H9 (cell line): ENCODE measurements at regions not wholly inside any gene's neighbourhood (a gene's known extent, or its start where the extent isn't known, plus 50 kb on each side); places are given as distances from the start of the nearest gene placed in this dataset.

ENCODE experiments used
- DNase-seq: peaks from one replicate; pipeline ENCODE4 v3.0.0-alpha.2; 2017
- H2AFZ ChIP-seq: one replicate; pipeline ENCODE4 v1.6.1; 2013; ENCODE audit warnings: mild to moderate bottlenecking, low read length, control low read depth, moderate library complexity
- H2AK5ac ChIP-seq: 2 replicates; pipeline ENCODE4 v1.6.1; 2013; ENCODE audit warnings: low read length, control low read depth, mixed read lengths; ENCODE audit not compliant: insufficient read length
- H2BK120ac ChIP-seq: one replicate; pipeline ENCODE4 v1.6.1; 2013; ENCODE audit warnings: low read depth, mild to moderate bottlenecking, low read length, control low read depth, inconsistent platforms; ENCODE audit not compliant: poor library complexity, severe bottlenecking
- H2BK12ac ChIP-seq: 2 replicates; pipeline ENCODE4 v1.6.1; 2013; ENCODE audit warnings: low read length, control low read depth, mixed read lengths, low read depth; ENCODE audit not compliant: insufficient read length
- H2BK15ac ChIP-seq: 2 replicates; pipeline ENCODE4 v1.6.1; 2013; ENCODE audit warnings: low read depth, low read length, control low read depth
- H2BK20ac ChIP-seq: one replicate; pipeline ENCODE4 v1.6.1; 2013; ENCODE audit warnings: low read depth, mild to moderate bottlenecking, low read length, control low read depth, inconsistent platforms; ENCODE audit not compliant: poor library complexity, severe bottlenecking
- H2BK5ac ChIP-seq: 2 replicates; pipeline ENCODE4 v1.6.1; 2013; ENCODE audit warnings: low read length, control low read depth, mixed read lengths; ENCODE audit not compliant: insufficient read length
- H3K14ac ChIP-seq: 2 replicates; pipeline ENCODE4 v1.6.1; 2013; ENCODE audit warnings: low read length, control low read depth; ENCODE audit not compliant: insufficient read depth
- H3K18ac ChIP-seq: 2 replicates; pipeline ENCODE4 v1.6.1; 2013; ENCODE audit warnings: low read depth, mild to moderate bottlenecking, mixed read lengths, low read length, control low read depth; ENCODE audit not compliant: insufficient read length
- H3K23ac ChIP-seq: 2 replicates; pipeline ENCODE4 v1.6.1; 2013; ENCODE audit warnings: low read length, control low read depth, mixed read lengths, low read depth; ENCODE audit not compliant: insufficient read length
- H3K23me2 ChIP-seq: 2 replicates; pipeline ENCODE4 v1.6.1; 2013; ENCODE audit warnings: low read depth, mild to moderate bottlenecking, mixed read lengths, low read length, control low read depth; ENCODE audit not compliant: insufficient read length, poor library complexity, severe bottlenecking
- H3K27ac ChIP-seq: 2 replicates; pipeline ENCODE4 v1.5.1; 2013; ENCODE audit warnings: low read length, control low read depth, mixed read lengths, low read depth; ENCODE audit not compliant: insufficient read length
- H3K27me3 ChIP-seq: 2 replicates; pipeline ENCODE4 v1.6.1; 2013; ENCODE audit warnings: low read length, control low read depth, inconsistent platforms; ENCODE audit not compliant: insufficient read depth
- H3K4ac ChIP-seq: 2 replicates; pipeline ENCODE4 v1.6.1; 2013; ENCODE audit warnings: low read depth, mild to moderate bottlenecking, control low read depth, inconsistent platforms, low read length, moderate library complexity
- H3K4me1 ChIP-seq: 2 replicates; pipeline ENCODE4 v1.6.1; 2013; ENCODE audit warnings: low read length, control low read depth, inconsistent platforms; ENCODE audit not compliant: insufficient read depth
- H3K4me2 ChIP-seq: 2 replicates; pipeline ENCODE4 v1.6.1; 2013; ENCODE audit warnings: low read length, control low read depth, mixed read lengths; ENCODE audit not compliant: insufficient read length, insufficient read depth
- H3K56ac ChIP-seq: 2 replicates; pipeline ENCODE4 v1.6.1; 2013; ENCODE audit warnings: low read depth, mild to moderate bottlenecking, mixed read lengths, low read length, control low read depth; ENCODE audit not compliant: insufficient read length
- H3K79me1 ChIP-seq: 2 replicates; pipeline ENCODE4 v1.6.1; 2013; ENCODE audit warnings: low read depth, mild to moderate bottlenecking, moderate library complexity, low read length, control low read depth, inconsistent platforms; ENCODE audit not compliant: insufficient read depth, poor library complexity, severe bottlenecking
- H3K79me2 ChIP-seq: 2 replicates; pipeline ENCODE4 v1.6.1; 2013; ENCODE audit warnings: low read length, control low read depth, inconsistent platforms; ENCODE audit not compliant: insufficient read depth
- H3K9ac ChIP-seq: 2 replicates; pipeline ENCODE4 v1.6.1; 2013; ENCODE audit warnings: low read length, control low read depth, mixed read lengths; ENCODE audit not compliant: insufficient read length; ENCODE audit errors: extremely low read depth
- H3K9me3 ChIP-seq: one replicate; pipeline ENCODE4 v1.6.1; 2013; ENCODE audit warnings: low read depth, low read length, inconsistent platforms; ENCODE audit not compliant: control insufficient read depth
- H3T11ph ChIP-seq: one replicate; pipeline ENCODE4 v1.6.1; 2013; ENCODE audit warnings: mild to moderate bottlenecking, low read length, control low read depth, inconsistent platforms
- H4K20me1 ChIP-seq: one replicate; pipeline ENCODE4 v1.6.1; 2013; ENCODE audit not compliant: control insufficient read depth, insufficient read length, insufficient read depth
- H4K5ac ChIP-seq: 2 replicates; pipeline ENCODE4 v1.6.1; 2013; ENCODE audit warnings: low read depth, mild to moderate bottlenecking, mixed read lengths, low read length, control low read depth; ENCODE audit not compliant: insufficient read length
- H4K8ac ChIP-seq: replicated peaks from 2 replicates; pipeline ENCODE4 v1.6.1; 2013; ENCODE audit warnings: low read length, control low read depth, mixed read lengths, low read depth; ENCODE audit not compliant: insufficient read length
- H4K91ac ChIP-seq: 2 replicates; pipeline ENCODE4 v1.6.1; 2013; ENCODE audit warnings: low read depth, mild to moderate bottlenecking, moderate library complexity, mixed read lengths, low read length, control low read depth; ENCODE audit not compliant: insufficient read length
- H3K27ac Mint-ChIP-seq, 3 experiments: 2 replicates in 2 of 3; 3 replicates in 1 of 3; pipeline ENCODE4 v1.8.0; 2020 to 2021; ENCODE audit warnings: mixed read lengths in 3 of 3, mild to moderate bottlenecking in 1 of 3, moderate library complexity in 1 of 3
- H3K27me3 Mint-ChIP-seq: 2 replicates; pipeline ENCODE4 v1.8.0; 2021; ENCODE audit warnings: low read depth, mild to moderate bottlenecking, moderate library complexity, mixed read lengths
- H3K36me3 Mint-ChIP-seq, 3 experiments: 2 replicates in 2 of 3; 3 replicates in 1 of 3; pipeline ENCODE4 v1.8.0; 2020 to 2021; ENCODE audit warnings: low read depth in 3 of 3, mixed read lengths in 3 of 3; ENCODE audit not compliant: insufficient read depth in 1 of 3
- H3K4me1 Mint-ChIP-seq, 2 experiments: 2 replicates each; pipeline ENCODE4 v1.8.0; 2020; ENCODE audit warnings: mixed read lengths in 2 of 2
- H3K4me3 Mint-ChIP-seq, 2 experiments: 2 replicates in 1 of 2; 3 replicates in 1 of 2; pipeline ENCODE4 v1.8.0; 2020 to 2021; ENCODE audit warnings: mild to moderate bottlenecking in 2 of 2, mixed read lengths in 2 of 2, moderate library complexity in 1 of 2
- H3K9me3 Mint-ChIP-seq, 2 experiments: 2 replicates in 1 of 2; 3 replicates in 1 of 2; pipeline ENCODE4 v1.8.0; 2020; ENCODE audit warnings: mild to moderate bottlenecking in 2 of 2, mixed read lengths in 2 of 2, moderate library complexity in 1 of 2
- CTCF ChIP-seq: fragments of 200-600 bp; sonication (generic); conservative IDR thresholded peaks from 3 replicates; pipeline ENCODE4 v1.8.0; 2021; ENCODE audit warnings: antibody characterized with exemption, mild to moderate bottlenecking
- WGBS: extraction: QIAGEN DNeasy Blood & Tissue Kit; methylation state at CpG from one replicate; pipeline ENCODE4 v1.1.7; 2013; ENCODE audit warnings: missing lambda C conversion rate, low lambda C conversion rate, mixed read lengths; ENCODE audit not compliant: insufficient read length; ENCODE audit errors: extremely low coverage; 5-methylcytosine and 5-hydroxymethylcytosine counted together

GRCh38 chr3:181969925-181970324 lies 258.2 kb downstream of the SOX2 start:
- Histone ChIP-seq H3K4ac (no peak overlapping the region), H3K9me3 (no peaks in the 10 kb centered on the region), H3K23me2 (no peaks in the 10 kb centered on the region), H4K5ac (no peak overlapping the region), H3K9ac (no peak overlapping the region), H3K14ac (no peak overlapping the region), H2BK15ac (no peak overlapping the region), H3K23ac (no peak overlapping the region), H2BK20ac (no peak overlapping the region), H2AFZ (no peak overlapping the region), H3K4me1 (peaks cover 2% of the 10 kb centered on the region; the same call in 1 of the 2 replicates), H4K8ac (no peak overlapping the region), H4K20me1 (no peaks in the 10 kb centered on the region), H3K79me1 (no peaks in the 10 kb centered on the region), H3K79me2 (no peaks in the 10 kb centered on the region), H4K91ac (no peak overlapping the region), H3K56ac (no peak overlapping the region), H3K27ac (no peak overlapping the region), H3T11ph (no peak overlapping the region), H2BK5ac (no peak overlapping the region), H3K4me2 (no peak overlapping the region), H2AK5ac (no peak overlapping the region), H3K18ac (no peak overlapping the region), H2BK12ac (no peak overlapping the region), H3K27me3 (no peaks in the 10 kb centered on the region), H2BK120ac (no peak overlapping the region)
- no peak for DNase-seq
- no peaks in the 10 kb centered on the region for H3K36me3 Mint-ChIP-seq
- H3K27me3 Mint-ChIP-seq = no peaks in the 10 kb centered on the region
- no peak for TF ChIP-seq CTCF
- H3K27ac Mint-ChIP-seq = no peak overlapping the region
- H3K9me3 Mint-ChIP-seq = no peaks in the 10 kb centered on the region
- no peak overlapping the region for H3K4me3 Mint-ChIP-seq
- WGBS = no CpG with 5 or more reads among the region's 3 CpGs
- H3K4me1 Mint-ChIP-seq = peaks cover 12 to 16% of the 10 kb centered on the region in 2 experiments
